Kidney epithelial cell (primary cell): ENCODE measurements at regions not wholly inside any gene's neighbourhood (a gene's known extent, or its start where the extent isn't known, plus 50 kb on each side); places are given as distances from the start of the nearest gene placed in this dataset.

Source experiments
- DNase-seq: peaks from one replicate; pipeline ENCODE4 v3.0.0-alpha.2; 2010; ENCODE audit warnings: low read depth
- H3K27me3 ChIP-seq: 2 replicates; pipeline ENCODE4 v1.6.0; 2011; ENCODE audit warnings: low read length; ENCODE audit not compliant: control insufficient read depth, insufficient read depth
- H3K36me3 ChIP-seq: 2 replicates; pipeline ENCODE4 v1.5.1; 2011; ENCODE audit warnings: low read length; ENCODE audit not compliant: control insufficient read depth, insufficient read depth
- H3K4me3 ChIP-seq: 2 replicates; pipeline ENCODE4 v1.5.1; 2011; ENCODE audit warnings: low read depth, mild to moderate bottlenecking, control low read depth, low read length
- TF ChIP-seq, protein P1 (sequence below): IDR thresholded peaks from 2 replicates; pipeline ENCODE4 v1.5.1; 2011; ENCODE audit warnings: mild to moderate bottlenecking, moderate library complexity, low read length, control low read depth, inconsistent platforms; ENCODE audit not compliant: insufficient read depth, poor library complexity, severe bottlenecking

GRCh38 chr5:115460472-115460871 lies 84.1 kb downstream of the FEM1C start:
- Histone ChIP-seq H3K27me3 (no peaks in the 10 kb centered on the region), H3K36me3 (no peaks in the 10 kb centered on the region), H3K4me3 (no peak overlapping the region)
- DNase-seq: no peak
- TF ChIP-seq, protein P1, sequence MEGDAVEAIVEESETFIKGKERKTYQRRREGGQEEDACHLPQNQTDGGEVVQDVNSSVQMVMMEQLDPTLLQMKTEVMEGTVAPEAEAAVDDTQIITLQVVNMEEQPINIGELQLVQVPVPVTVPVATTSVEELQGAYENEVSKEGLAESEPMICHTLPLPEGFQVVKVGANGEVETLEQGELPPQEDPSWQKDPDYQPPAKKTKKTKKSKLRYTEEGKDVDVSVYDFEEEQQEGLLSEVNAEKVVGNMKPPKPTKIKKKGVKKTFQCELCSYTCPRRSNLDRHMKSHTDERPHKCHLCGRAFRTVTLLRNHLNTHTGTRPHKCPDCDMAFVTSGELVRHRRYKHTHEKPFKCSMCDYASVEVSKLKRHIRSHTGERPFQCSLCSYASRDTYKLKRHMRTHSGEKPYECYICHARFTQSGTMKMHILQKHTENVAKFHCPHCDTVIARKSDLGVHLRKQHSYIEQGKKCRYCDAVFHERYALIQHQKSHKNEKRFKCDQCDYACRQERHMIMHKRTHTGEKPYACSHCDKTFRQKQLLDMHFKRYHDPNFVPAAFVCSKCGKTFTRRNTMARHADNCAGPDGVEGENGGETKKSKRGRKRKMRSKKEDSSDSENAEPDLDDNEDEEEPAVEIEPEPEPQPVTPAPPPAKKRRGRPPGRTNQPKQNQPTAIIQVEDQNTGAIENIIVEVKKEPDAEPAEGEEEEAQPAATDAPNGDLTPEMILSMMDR: no peak

DNA sequence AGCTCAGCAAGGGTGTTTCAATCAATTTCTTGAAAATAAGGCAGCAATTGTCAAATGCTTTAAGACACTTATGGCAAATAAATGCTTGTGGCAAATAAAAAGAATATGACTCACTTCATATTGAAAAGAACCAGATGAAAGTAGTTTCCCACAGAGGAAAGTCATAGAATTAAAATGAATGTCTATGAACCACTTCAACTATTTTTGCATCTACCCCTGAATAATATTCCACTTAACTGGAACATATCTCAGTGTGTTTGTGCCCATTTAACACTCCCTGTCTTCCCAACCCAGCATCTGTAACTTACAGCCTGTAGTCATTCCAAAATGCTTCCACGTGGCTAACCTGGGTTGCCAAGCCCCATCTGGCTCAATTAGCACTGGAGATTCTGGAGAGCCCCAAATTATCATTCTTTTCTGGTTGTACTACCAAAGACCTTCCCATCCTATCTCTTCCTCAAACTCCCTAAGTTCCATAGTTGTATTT lies 84.7 kb downstream of the FEM1C start:
- Histone ChIP-seq H3K27me3 (no peaks in the 10 kb centered on the region), H3K36me3 (no peaks in the 10 kb centered on the region), H3K4me3 (no peak overlapping the region)
- no peak for DNase-seq
- TF ChIP-seq, protein P1: no peak

DNA sequence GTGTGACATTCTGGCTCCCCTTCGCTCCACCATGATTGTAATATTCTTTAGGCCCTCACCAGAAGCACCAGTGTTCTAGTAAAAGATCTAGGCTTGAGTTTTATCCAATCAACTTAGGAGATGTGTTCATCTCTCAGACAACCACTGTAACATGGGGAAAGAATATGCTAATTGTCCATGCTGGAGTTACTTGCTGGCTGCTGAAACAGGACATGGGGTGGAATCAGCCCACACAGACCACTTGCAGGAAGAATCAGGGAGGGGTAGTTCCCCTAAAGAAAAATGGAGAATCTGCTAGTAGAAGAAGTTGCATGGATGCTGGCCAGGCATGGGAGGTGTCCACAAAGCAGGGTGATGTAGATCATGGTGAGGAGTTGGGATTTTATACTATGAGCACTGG lies 86.2 kb downstream of the FEM1C start:
- H3K27me3 ChIP-seq: no peaks in the 10 kb centered on the region
- TF ChIP-seq, protein P1: no peak
- H3K36me3 ChIP-seq: no peaks in the 10 kb centered on the region
- no peak overlapping the region for H3K4me3 ChIP-seq
- DNase-seq: no peak

- TF ChIP-seq, protein P1: no peak
- DNase-seq: no peak
- H3K27me3 ChIP-seq: no peaks in the 10 kb centered on the region
- H3K36me3 ChIP-seq: no peaks in the 10 kb centered on the region
- no peak overlapping the region for H3K4me3 ChIP-seq
Measured at GRCh38 chr5:115458003-115458409, 86.6 kb downstream of the FEM1C start.

GRCh38 chr5:115457571-115457970 lies 87.0 kb downstream of the FEM1C start:
- H3K36me3 ChIP-seq: no peaks in the 10 kb centered on the region
- TF ChIP-seq, protein P1: no peak
- H3K4me3 ChIP-seq: no peak overlapping the region
- DNase-seq: no peak
- no peaks in the 10 kb centered on the region for H3K27me3 ChIP-seq

GRCh38 chr5:115456539-115457040 lies 88.0 kb downstream of the FEM1C start:
- TF ChIP-seq, protein P1: no peak
- no peak overlapping the region for H3K4me3 ChIP-seq
- no peaks in the 10 kb centered on the region for H3K27me3 ChIP-seq
- DNase-seq: no peak
- no peaks in the 10 kb centered on the region for H3K36me3 ChIP-seq
